HG03097 (cell line): ENCODE measurements at regions not wholly inside any gene's neighbourhood (a gene's known extent, or its start where the extent isn't known, plus 50 kb on each side); places are given as distances from the start of the nearest gene placed in this dataset.

Experiments
- ATAC-seq: cut with Tn5 transposase; IDR thresholded peaks from one replicate; pipeline ENCODE4 v1.9.1; 2021; ENCODE audit not compliant: unreplicated experiment, low FRiP score

GRCh38 chr4:23547601-23548000 lies 342.2 kb downstream of the PPARGC1A start:
- ATAC-seq = no peak

GRCh38 chr4:23547096-23547495 lies 342.8 kb downstream of the PPARGC1A start:
- ATAC-seq = no peak

GRCh38 chr4:23539969-23540569 lies 349.8 kb downstream of the PPARGC1A start:
- ATAC-seq = no peak

- ATAC-seq = no peak
Measured at GRCh38 chr4:23533859-23534258, 356.0 kb downstream of the PPARGC1A start.

GRCh38 chr4:23516716-23517115 lies 373.1 kb downstream of the PPARGC1A start:
- no peak for ATAC-seq

- ATAC-seq = no peak
Measured at GRCh38 chr4:23504083-23504482, 385.8 kb downstream of the PPARGC1A start.

GRCh38 chr4:23500894-23501449 lies 388.9 kb downstream of the PPARGC1A start:
- no peak for ATAC-seq

- no peak for ATAC-seq
Measured at GRCh38 chr4:23485801-23486200, 404.0 kb downstream of the PPARGC1A start.

- no peak for ATAC-seq
Measured at GRCh38 chr4:23484689-23485088, 405.2 kb downstream of the PPARGC1A start.

- ATAC-seq = no peak
Measured at GRCh38 chr4:23483320-23483960, 406.4 kb downstream of the PPARGC1A start.

- no peak for ATAC-seq
Measured at GRCh38 chr4:23481566-23481965, 408.3 kb downstream of the PPARGC1A start.

- ATAC-seq = no peak
Measured at GRCh38 chr4:23477905-23478304, 411.9 kb downstream of the PPARGC1A start.

- ATAC-seq = no peak
Measured at GRCh38 chr4:23476515-23477090, 413.2 kb downstream of the PPARGC1A start.

GRCh38 chr4:23463071-23463470 lies 426.8 kb downstream of the PPARGC1A start:
- ATAC-seq = no peak

GRCh38 chr4:23458054-23458453 lies 431.8 kb downstream of the PPARGC1A start:
- ATAC-seq = no peak

- ATAC-seq = no peak
Measured at GRCh38 chr4:23456864-23457263, 433.0 kb downstream of the PPARGC1A start.

GRCh38 chr4:23455456-23456158 lies 434.2 kb downstream of the PPARGC1A start:
- ATAC-seq = no peak

- ATAC-seq = no peak
Measured at GRCh38 chr4:23441530-23442069, 448.2 kb downstream of the PPARGC1A start.

- no peak for ATAC-seq
Measured at GRCh38 chr4:23438764-23439163, 451.1 kb downstream of the PPARGC1A start.

GRCh38 chr4:23429497-23429896 lies 460.4 kb downstream of the PPARGC1A start:
- ATAC-seq = no peak

GRCh38 chr4:23425570-23425969 lies 464.3 kb downstream of the PPARGC1A start:
- ATAC-seq = no peak
